Activated gamma-delta T cell treated with Interleukin-2 at 50 U/mL for 16 hours (primary cell): ENCODE measurements at regions not wholly inside any gene's neighbourhood (a gene's known extent, or its start where the extent isn't known, plus 50 kb on each side); places are given as distances from the start of the nearest gene placed in this dataset.
"Not testable (repeated sequence)": the region's sequence is repeated elsewhere in the genome, so short reads cannot be mapped to it uniquely, and the experiment has no call there.

Experiments
- DNase-seq: peaks from one replicate; pipeline ENCODE4 v3.0.0-alpha.2; 2020

DNA sequence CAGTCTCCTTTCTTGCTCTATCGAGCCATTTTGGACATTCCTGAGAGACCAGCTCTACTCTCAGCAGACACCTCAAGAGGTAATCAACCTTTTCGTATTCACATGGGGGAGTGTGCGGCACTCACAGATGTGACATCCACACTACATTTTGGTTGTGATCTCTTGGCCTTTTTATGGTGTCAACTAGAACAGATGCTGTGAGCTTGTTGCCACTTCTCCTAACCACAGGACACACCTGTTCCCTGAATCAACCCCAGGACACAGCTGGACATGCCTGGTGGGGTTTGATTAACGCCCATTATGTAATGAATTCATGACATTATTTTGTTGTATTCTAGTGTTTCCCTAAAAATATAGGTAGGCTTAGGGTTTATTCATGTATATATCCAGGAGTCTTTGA, 1143.6 kb downstream of the TMEM121 start:
- no peak for DNase-seq

GRCh38 chr14:106674093-106674492, 1147.7 kb downstream of the TMEM121 start:
- DNase-seq: not testable (repeated sequence)

DNA sequence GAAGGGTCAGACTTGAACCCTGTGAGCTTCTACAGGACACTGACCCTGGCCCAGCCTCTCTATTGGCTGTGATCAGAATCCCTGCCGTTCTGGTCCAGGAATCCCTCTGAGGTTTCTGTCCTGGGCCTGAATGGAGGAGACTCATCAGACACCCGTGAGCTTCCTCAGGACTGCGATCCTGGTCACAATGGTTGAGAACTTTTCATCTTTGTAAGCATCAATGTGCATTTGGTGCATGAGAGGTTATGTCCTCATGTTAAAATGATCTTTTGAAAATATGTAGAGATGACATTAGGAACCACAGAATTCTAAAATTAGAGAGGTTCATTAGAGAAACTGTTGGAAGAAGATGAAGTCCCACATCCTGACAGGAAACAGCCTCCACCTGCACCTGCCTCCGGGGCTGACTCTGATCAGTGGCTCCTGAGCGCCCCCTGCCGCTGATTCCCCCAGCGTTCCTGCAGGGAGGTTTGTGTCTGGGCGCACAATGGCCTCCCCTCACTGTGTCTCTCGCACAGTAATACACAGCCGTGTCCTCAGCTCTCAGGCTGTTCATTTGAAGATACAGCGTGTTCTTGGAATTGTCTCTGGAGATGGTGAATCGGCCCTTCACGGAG, 1148.2 kb downstream of the TMEM121 start:
- peak; percentile 74 for DNase-seq

DNA sequence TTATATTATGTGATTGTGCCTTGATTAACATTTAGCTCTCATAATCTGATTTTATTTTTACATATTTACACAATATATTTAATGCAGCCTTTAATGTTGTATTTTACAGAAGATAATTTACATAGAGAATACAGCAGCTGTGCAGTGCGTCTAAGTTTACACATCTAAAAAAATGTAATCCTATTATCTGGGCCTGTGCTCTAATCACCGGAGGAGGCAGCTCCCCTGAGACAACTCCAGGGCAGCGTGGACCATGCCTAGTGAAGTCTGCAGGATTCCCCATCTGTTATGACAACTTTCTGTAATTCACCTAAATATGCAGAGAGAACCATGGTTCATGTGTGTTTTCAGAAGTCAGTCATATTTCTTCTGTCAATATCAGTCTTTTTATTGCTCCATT, 1149.3 kb downstream of the TMEM121 start:
- DNase-seq: not testable (repeated sequence)

GRCh38 chr14:106679776-106680175, 1153.4 kb downstream of the TMEM121 start:
- DNase-seq: no peak

GRCh38 chr14:106681161-106681560, 1154.8 kb downstream of the TMEM121 start:
- no peak for DNase-seq

DNA sequence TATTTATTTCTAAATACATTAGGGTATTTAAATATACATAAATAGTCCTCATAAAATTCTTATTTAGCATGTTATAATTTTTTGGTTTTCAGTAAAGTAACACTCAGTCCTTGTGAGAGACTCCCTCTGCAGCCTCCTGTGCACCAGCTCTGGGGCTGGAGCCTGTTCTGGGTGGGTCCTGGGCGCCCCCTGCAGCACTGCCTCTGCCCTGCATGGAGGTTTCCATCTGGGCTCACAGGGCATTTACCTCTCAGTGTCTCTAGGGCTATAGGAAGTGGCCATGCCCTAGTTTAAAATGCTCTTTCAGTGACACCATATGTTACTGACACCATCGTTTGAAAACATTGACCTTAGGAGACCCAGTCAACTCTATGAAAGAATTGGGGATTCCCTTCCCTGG, 1155.2 kb downstream of the TMEM121 start:
- DNase-seq: no peak

- no peak for DNase-seq
Observed at GRCh38 chr14:106683631-106684030, 1157.2 kb downstream of the TMEM121 start.

GRCh38 chr14:106686533-106686932, 1160.2 kb downstream of the TMEM121 start:
- DNase-seq: no peak

- DNase-seq: no peak
Observed at GRCh38 chr14:106690333-106690891, 1164.0 kb downstream of the TMEM121 start.

DNA sequence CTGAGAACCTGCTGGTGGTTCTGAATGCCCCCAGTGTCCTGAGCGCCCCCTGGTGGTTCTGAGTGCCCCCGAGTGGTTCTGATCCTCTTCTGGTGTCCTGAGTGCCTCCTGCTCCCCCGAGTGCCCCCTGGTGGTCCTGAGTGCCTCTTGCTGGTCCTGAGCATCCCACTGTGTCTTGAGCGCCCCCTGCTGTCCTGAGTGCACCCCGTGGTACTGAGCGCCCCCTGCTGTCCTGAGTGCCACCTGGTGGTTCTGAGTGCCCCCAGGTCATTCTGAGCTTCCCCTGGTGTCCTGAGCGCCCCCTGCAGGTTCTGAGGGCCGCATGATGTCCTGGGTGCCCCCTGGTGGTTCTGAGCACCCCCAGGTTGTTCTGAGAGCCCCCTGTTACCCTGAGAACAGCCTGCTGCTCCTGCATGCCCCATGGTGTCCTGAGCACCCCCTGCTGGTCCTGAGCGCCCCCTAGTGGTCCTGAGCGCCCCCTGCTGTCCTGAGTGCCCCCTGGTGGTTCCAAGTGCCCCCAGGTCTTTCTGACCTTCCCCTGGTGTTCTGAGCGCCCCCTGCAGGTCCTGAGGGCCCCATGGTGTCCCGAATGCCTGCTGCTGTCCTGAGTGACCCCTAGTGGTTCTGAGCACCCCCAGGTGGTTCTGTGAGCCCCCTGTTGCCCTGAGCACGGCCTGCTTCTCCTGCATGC, 1165.4 kb downstream of the TMEM121 start:
- peak; percentile 44 for DNase-seq

- peak; percentile 59 for DNase-seq
Observed at GRCh38 chr14:106694638-106695393, 1168.4 kb downstream of the TMEM121 start.

DNA sequence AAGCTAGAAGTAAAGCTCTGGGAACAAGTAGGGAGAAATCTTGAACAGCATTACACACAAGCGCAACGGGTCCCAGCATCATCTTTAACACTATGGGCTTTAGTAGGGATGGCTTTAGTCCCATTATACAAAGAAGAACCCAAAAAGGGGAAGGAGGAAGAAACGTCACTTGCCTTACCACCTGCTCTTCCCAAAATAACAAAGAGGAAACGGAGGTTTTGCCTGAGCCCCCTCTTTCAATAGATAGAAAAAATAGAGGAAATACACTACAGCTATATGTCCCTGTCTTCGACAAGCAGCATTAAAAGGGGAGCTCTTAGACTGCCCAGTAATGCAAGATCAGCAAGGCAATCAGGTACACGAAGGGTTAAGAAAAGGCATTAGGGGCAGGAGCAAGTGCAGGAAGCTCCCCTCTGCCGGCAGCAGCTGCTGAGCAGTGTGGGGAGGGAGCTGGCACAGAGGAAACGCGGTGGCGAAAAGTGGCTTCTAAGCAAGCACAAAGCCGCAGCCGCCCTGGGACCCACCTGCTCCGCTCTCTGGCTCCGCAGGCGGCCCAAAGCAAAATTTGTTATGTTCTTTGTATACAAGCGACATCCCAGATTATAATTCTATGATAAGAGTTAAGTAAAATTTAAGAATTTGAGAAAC, 1172.4 kb downstream of the TMEM121 start:
- DNase-seq: not testable (repeated sequence)

DNA sequence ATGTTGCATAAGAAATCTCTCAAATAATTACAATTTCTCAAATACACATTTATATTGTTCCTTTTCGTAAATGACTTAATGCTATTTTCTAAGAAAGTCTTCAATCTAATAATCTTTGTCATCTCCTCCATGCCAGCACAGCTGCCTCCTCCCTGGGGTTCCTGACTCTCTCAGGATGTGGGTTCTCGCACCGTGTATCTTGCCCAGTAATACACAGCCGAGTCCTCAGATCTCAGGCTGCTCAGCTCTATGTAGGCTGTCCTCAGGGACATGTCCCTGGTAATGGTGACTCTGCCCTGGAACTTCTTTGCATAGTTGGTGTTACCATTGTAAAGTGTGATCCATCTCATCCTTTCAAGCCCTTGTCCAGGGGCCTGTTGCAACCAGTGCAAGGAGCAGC, 1177.3 kb downstream of the TMEM121 start:
- DNase-seq: not testable (repeated sequence)

- DNase-seq: not testable (repeated sequence)
Observed at GRCh38 chr14:106706488-106706887, 1180.1 kb downstream of the TMEM121 start.

- not testable (repeated sequence) for DNase-seq
Observed at GRCh38 chr14:106710187-106710586, 1183.8 kb downstream of the TMEM121 start.

GRCh38 chr14:106712513-106712912, 1186.1 kb downstream of the TMEM121 start:
- peak; percentile 16 for DNase-seq

GRCh38 chr14:106714446-106715428, 1188.4 kb downstream of the TMEM121 start:
- DNase-seq: peak; percentile 46

DNA sequence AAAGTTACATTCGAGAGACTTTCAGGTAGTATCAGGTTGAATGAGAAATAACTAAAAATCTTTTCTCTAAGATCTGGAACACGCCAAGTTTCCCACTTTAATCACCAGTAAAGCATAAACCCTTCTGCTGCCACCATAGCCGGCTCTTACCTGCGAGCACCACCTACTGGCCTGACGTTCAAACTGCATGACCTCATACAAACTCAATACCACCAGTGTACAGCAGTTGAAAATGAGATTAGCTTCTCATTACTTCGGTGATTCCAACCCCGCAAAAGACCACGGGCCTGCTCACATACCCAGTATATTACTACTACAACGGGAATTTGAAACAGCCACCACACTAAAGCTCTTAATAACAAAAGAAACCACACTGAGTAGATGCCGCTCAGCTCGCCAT, 1191.2 kb downstream of the TMEM121 start:
- DNase-seq: not testable (repeated sequence)

- DNase-seq: peak; percentile 52
Observed at GRCh38 chr14:106719880-106720279, 1193.5 kb downstream of the TMEM121 start.

- not testable (repeated sequence) for DNase-seq
Observed at GRCh38 chr14:106721926-106722325, 1195.5 kb downstream of the TMEM121 start.
